Lung (tissue), 11 donors: ENCODE measurements at regions not wholly inside any gene's neighbourhood (a gene's known extent, or its start where the extent isn't known, plus 50 kb on each side); places are given as distances from the start of the nearest gene placed in this dataset.
"Not testable (repeated sequence)": the region's sequence is repeated elsewhere in the genome, so short reads cannot be mapped to it uniquely, and the experiment has no call there.

Source experiments
- ATAC-seq: fragments of 200-7000 bp; cut with Tn5 transposase; one replicate; pipeline ENCODE4 v1.9.1; 2020; ENCODE audit warnings: moderate number of reproducible peaks; ENCODE audit not compliant: insufficient read depth, low FRiP score
- DNase-seq, 3 donors: peaks; one replicate each; pipeline ENCODE4 v3.0.0-alpha.2; 2013 to 2017
- H3K27ac ChIP-seq, 2 donors: one replicate each; pipeline ENCODE4 v1.5.1; 2013; ENCODE audit warnings: mild to moderate bottlenecking in 2 of 2, moderate library complexity in 2 of 2, control low read depth in 1 of 2, inconsistent platforms in 1 of 2, low read depth in 1 of 2, low read length in 1 of 2
- H3K27me3 ChIP-seq, 3 donors: one replicate each; pipeline ENCODE4 v1.5.1; 2013; ENCODE audit warnings: low read length in 2 of 3; ENCODE audit not compliant: control insufficient read depth in 3 of 3, insufficient read depth in 3 of 3
- H3K36me3 ChIP-seq, 4 donors: one replicate each; pipeline ENCODE4 v1.5.1; 2013; ENCODE audit warnings: low read length in 4 of 4, mild to moderate bottlenecking in 1 of 4, moderate library complexity in 1 of 4; ENCODE audit not compliant: control insufficient read depth in 4 of 4, insufficient read depth in 4 of 4
- H3K4me1 ChIP-seq, 5 donors: one replicate each; pipeline ENCODE4 v1.5.1; 2013; ENCODE audit warnings: low read length in 5 of 5, mild to moderate bottlenecking in 2 of 5, moderate library complexity in 1 of 5; ENCODE audit not compliant: control insufficient read depth in 5 of 5, insufficient read depth in 5 of 5
- H3K4me3 ChIP-seq: one replicate; pipeline ENCODE4 v1.5.1; 2013; ENCODE audit warnings: mild to moderate bottlenecking, control low read depth, moderate library complexity
- H3K9ac ChIP-seq, 2 donors: one replicate each; pipeline ENCODE4 v1.5.1; 2013; ENCODE audit warnings: low read length in 2 of 2, control low read depth in 1 of 2; ENCODE audit not compliant: insufficient read depth in 1 of 2
- H3K9me3 ChIP-seq, 4 donors: one replicate each; pipeline ENCODE4 v1.5.1; 2013; ENCODE audit warnings: low read length in 3 of 4, mild to moderate bottlenecking in 1 of 4, moderate library complexity in 1 of 4; ENCODE audit not compliant: control insufficient read depth in 4 of 4, insufficient read depth in 3 of 4
- WGBS, 2 donors: extraction: QIAGEN DNeasy Blood & Tissue Kit; methylation state at CpG; one replicate each; pipeline ENCODE4 v1.1.7; 2013; 5-methylcytosine and 5-hydroxymethylcytosine counted together
- TF ChIP-seq, protein P1 (sequence below): IDR thresholded peaks from 2 replicates; pipeline ENCODE4 v1.5.1; 2012; ENCODE audit warnings: mild to moderate bottlenecking; ENCODE audit errors: control extremely low read depth, extremely low read depth
- donor health status: control.
- donor health status: control.
- donor health status: Bipolar disorder and iron deficiency.
- donor health status: healthy.
- donor health status: DM: yes; HTN: yes; CAD: no.

- Histone ChIP-seq H3K27me3 (no peaks in the 10 kb centered on the region), H3K27ac (no peak overlapping the region), H3K4me1 (no peaks in the 10 kb centered on the region), H3K4me3 (no peak overlapping the region), H3K9ac (no peak overlapping the region), H3K9me3 (no peaks in the 10 kb centered on the region), H3K36me3 (no peaks in the 10 kb centered on the region)
- ATAC-seq (no peak), DNase-seq (peak in 1 of 3 donors; percentile 5)
- TF ChIP-seq, protein P1, sequence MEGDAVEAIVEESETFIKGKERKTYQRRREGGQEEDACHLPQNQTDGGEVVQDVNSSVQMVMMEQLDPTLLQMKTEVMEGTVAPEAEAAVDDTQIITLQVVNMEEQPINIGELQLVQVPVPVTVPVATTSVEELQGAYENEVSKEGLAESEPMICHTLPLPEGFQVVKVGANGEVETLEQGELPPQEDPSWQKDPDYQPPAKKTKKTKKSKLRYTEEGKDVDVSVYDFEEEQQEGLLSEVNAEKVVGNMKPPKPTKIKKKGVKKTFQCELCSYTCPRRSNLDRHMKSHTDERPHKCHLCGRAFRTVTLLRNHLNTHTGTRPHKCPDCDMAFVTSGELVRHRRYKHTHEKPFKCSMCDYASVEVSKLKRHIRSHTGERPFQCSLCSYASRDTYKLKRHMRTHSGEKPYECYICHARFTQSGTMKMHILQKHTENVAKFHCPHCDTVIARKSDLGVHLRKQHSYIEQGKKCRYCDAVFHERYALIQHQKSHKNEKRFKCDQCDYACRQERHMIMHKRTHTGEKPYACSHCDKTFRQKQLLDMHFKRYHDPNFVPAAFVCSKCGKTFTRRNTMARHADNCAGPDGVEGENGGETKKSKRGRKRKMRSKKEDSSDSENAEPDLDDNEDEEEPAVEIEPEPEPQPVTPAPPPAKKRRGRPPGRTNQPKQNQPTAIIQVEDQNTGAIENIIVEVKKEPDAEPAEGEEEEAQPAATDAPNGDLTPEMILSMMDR = no peak
- WGBS, 2 donors = 88% methylated on average over 1 of the region's 1 CpG
Measured at GRCh38 chr3:115293321-115293720, 146.2 kb upstream of the ZBTB20 start.

DNA sequence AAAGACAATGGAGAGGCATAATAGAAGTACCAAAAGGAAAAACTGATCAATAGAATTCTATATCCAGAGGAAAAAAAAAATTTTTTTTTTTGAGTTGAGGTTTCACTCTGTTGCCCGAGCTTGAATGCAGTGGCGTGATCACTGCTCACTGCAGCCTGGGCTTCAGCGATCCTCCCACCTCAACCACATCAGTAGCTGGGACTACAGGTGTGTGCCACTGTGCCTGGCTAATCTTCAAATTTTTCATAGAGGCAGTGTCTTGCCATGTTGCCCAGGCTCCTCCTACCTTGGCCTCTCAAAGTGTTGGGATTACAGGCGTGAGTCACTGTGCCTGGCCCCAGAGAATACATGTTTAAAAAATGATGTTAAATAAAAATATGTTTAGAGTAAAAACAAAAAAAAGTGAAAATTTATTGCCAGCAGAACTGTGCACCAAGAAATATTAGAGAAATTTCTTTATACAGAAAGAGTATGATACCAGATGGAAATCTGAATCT is 154.3 kb upstream of the ZBTB20 start:
- DNase-seq (no peak), ATAC-seq (no peak)
- Histone ChIP-seq H3K4me1 (no peaks in the 10 kb centered on the region), H3K36me3 (no peaks in the 10 kb centered on the region), H3K27ac (no peak overlapping the region), H3K9me3 (no peaks in the 10 kb centered on the region), H3K27me3 (no peaks in the 10 kb centered on the region), H3K4me3 (no peak overlapping the region), H3K9ac (no peak overlapping the region)
- 88 to 90% methylated on average over 4 of the region's 4 CpGs for WGBS, 2 donors
- TF ChIP-seq, protein P1 = no peak

DNA sequence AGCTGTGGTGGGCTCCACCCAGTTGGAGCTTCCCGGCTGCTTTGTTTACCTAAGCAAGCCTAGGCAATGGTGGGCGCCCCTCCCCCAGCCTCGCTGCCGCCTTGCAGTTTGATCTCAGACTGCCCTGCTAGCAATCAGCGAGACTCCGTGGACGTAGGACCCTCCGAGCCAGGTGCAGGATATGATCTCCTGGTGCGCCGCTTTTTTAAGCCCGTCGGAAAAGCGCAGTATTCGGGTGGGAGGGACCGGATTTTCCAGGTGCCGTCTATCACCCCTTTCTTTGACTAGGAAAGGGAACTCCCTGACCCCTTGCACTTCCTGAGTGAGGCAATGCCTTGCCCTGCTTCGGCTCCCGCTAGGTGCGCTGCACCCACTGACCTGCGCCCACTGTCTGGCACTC is 170.9 kb upstream of the ZBTB20 start:
- ATAC-seq, DNase-seq, H3K27me3 ChIP-seq, H3K4me1 ChIP-seq, H3K4me3 ChIP-seq, H3K36me3 ChIP-seq, H3K27ac ChIP-seq, H3K9me3 ChIP-seq, H3K9ac ChIP-seq: not testable (repeated sequence)
- WGBS, 2 donors = 87% methylated on average over 19 of the region's 20 CpGs

DNA sequence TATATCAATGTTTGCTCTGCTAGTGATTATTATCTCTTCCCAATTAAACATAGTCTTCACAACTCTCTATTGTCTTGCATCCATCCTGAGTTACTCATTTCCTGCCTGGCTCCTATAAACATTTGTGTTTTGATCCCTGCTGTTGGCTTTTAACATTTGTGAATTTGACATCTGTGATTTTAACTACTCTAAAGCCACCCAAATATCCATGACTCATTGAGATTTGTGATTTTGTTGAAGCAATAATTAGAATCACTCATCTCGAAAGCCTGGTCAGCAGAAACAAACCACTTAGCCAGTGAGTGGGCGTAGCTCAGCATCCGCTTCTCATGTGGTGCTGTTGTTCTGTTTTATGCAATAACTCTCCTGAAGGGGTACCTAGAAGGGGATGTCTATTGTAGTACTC is 174.3 kb upstream of the ZBTB20 start:
- Histone ChIP-seq H3K36me3 (no peaks in the 10 kb centered on the region), H3K4me1 (no peaks in the 10 kb centered on the region), H3K9me3 (peaks cover 0 to 2% (median 0%) of the 10 kb centered on the region in 4 donors), H3K4me3 (no peak overlapping the region), H3K27ac (no peak overlapping the region), H3K27me3 (no peaks in the 10 kb centered on the region), H3K9ac (no peak overlapping the region)
- DNase-seq (no peak), ATAC-seq (no peak)
- 59 to 71% methylated on average over 3 of the region's 3 CpGs for WGBS, 2 donors
- TF ChIP-seq, protein P1 = no peak
